KMS-11 (cell line): ENCODE measurements at regions not wholly inside any gene's neighbourhood (a gene's known extent, or its start where the extent isn't known, plus 50 kb on each side); places are given as distances from the start of the nearest gene placed in this dataset.

Experiments used
- H2AFZ ChIP-seq: fragments of 200-600 bp; sonication (generic); 2 replicates; pipeline ENCODE4 v1.6.1; 2016; ENCODE audit warnings: antibody characterized with exemption, mixed run types, low read depth
- H3K27ac ChIP-seq: fragments of 200-600 bp; sonication (generic); 2 replicates; pipeline ENCODE4 v1.6.1; 2016; ENCODE audit warnings: mild to moderate bottlenecking, mixed run types
- H3K27me3 ChIP-seq: fragments of 200-600 bp; sonication (generic); 2 replicates; pipeline ENCODE4 v1.6.1; 2017; ENCODE audit warnings: mild to moderate bottlenecking, low read depth, mixed run types, moderate library complexity; ENCODE audit not compliant: insufficient read depth
- H3K36me3 ChIP-seq: fragments of 200-600 bp; sonication (generic); 2 replicates; pipeline ENCODE4 v1.6.1; 2017; ENCODE audit warnings: mild to moderate bottlenecking, mixed run types; ENCODE audit not compliant: insufficient read depth
- H3K4me1 ChIP-seq: fragments of 200-600 bp; sonication (generic); 2 replicates; pipeline ENCODE4 v1.6.1; 2016; ENCODE audit warnings: mild to moderate bottlenecking, low read depth, mixed run types; ENCODE audit not compliant: poor library complexity, severe bottlenecking
- H3K4me2 ChIP-seq: fragments of 200-600 bp; sonication (generic); 2 replicates; pipeline ENCODE4 v1.7.0; 2016; ENCODE audit warnings: mild to moderate bottlenecking, mixed run types
- H3K4me3 ChIP-seq: fragments of 200-600 bp; sonication (generic); IDR thresholded peaks from 2 replicates; pipeline ENCODE4 v1.6.1; 2017; ENCODE audit warnings: low read depth, low read length, mixed read lengths; ENCODE audit not compliant: insufficient read depth
- H3K79me2 ChIP-seq: fragments of 200-600 bp; sonication (generic); 2 replicates; pipeline ENCODE4 v1.6.1; 2016; ENCODE audit warnings: low read depth, mixed run types; ENCODE audit not compliant: insufficient read depth
- H3K9ac ChIP-seq: fragments of 200-600 bp; sonication (generic); 2 replicates; pipeline ENCODE4 v1.6.1; 2016; ENCODE audit warnings: mild to moderate bottlenecking, mixed run types
- H4K20me1 ChIP-seq: fragments of 200-600 bp; sonication (generic); 2 replicates; pipeline ENCODE4 v1.6.1; 2016; ENCODE audit warnings: mild to moderate bottlenecking, mixed run types; ENCODE audit not compliant: insufficient read depth
- CTCF ChIP-seq: fragments of 200-600 bp; sonication (generic); conservative IDR thresholded peaks from 2 replicates; pipeline ENCODE4 v1.6.1; 2017; ENCODE audit warnings: low read depth, mild to moderate bottlenecking, antibody characterized with exemption, low read length, moderate library complexity, mixed read lengths

GRCh38 chr2:240353086-240353798, 82.2 kb upstream of the GPC1 start:
- Histone ChIP-seq H2AFZ (no peak overlapping the region), H3K4me2 (no peak overlapping the region), H3K9ac (no peak overlapping the region), H4K20me1 (no peaks in the 10 kb centered on the region), H3K27me3 (peaks cover 21% of the 10 kb centered on the region; the same call in 1 of the 2 replicates), H3K79me2 (no peaks in the 10 kb centered on the region), H3K36me3 (no peaks in the 10 kb centered on the region), H3K27ac (no peak overlapping the region), H3K4me1 (no peaks in the 10 kb centered on the region), H3K4me3 (no peak overlapping the region)
- no peak for TF ChIP-seq CTCF

GRCh38 chr2:240353944-240354343, 81.5 kb upstream of the GPC1 start:
- TF ChIP-seq CTCF = no peak
- Histone ChIP-seq H3K9ac (no peak overlapping the region), H3K27ac (no peak overlapping the region), H4K20me1 (no peaks in the 10 kb centered on the region), H3K27me3 (peaks cover 18% of the 10 kb centered on the region; the same call in 1 of the 2 replicates), H3K79me2 (no peaks in the 10 kb centered on the region), H3K4me1 (no peaks in the 10 kb centered on the region), H3K36me3 (no peaks in the 10 kb centered on the region), H3K4me3 (no peak overlapping the region), H3K4me2 (no peak overlapping the region), H2AFZ (no peak overlapping the region)

GRCh38 chr2:240355001-240355891, 80.2 kb upstream of the GPC1 start:
- H4K20me1 ChIP-seq = no peaks in the 10 kb centered on the region
- H2AFZ ChIP-seq = no peak overlapping the region
- H3K9ac ChIP-seq = no peak overlapping the region
- no peaks in the 10 kb centered on the region for H3K36me3 ChIP-seq
- peaks cover 18% of the 10 kb centered on the region; the same call in 1 of the 2 replicates for H3K27me3 ChIP-seq
- no peak overlapping the region for H3K4me3 ChIP-seq
- H3K4me2 ChIP-seq = no peak overlapping the region
- no peak overlapping the region for H3K27ac ChIP-seq
- TF ChIP-seq CTCF = no peak
- no peaks in the 10 kb centered on the region for H3K79me2 ChIP-seq
- H3K4me1 ChIP-seq = no peaks in the 10 kb centered on the region

- Histone ChIP-seq H3K4me2 (no peak overlapping the region), H2AFZ (no peak overlapping the region), H3K9ac (no peak overlapping the region), H3K4me1 (no peaks in the 10 kb centered on the region), H3K27me3 (peaks cover 18% of the 10 kb centered on the region; the same call in 1 of the 2 replicates), H3K36me3 (no peaks in the 10 kb centered on the region), H3K4me3 (no peak overlapping the region), H3K27ac (no peak overlapping the region), H4K20me1 (no peaks in the 10 kb centered on the region), H3K79me2 (no peaks in the 10 kb centered on the region)
- TF ChIP-seq CTCF = no peak
These were observed 79.5 kb upstream of the GPC1 start for GRCh38 chr2:240355962-240356361.
